ENCODE measurements at regions not wholly inside any gene's neighbourhood (a gene's known extent, or its start where the extent isn't known, plus 50 kb on each side); places are given as distances from the start of the nearest gene placed in this dataset.

DNA sequence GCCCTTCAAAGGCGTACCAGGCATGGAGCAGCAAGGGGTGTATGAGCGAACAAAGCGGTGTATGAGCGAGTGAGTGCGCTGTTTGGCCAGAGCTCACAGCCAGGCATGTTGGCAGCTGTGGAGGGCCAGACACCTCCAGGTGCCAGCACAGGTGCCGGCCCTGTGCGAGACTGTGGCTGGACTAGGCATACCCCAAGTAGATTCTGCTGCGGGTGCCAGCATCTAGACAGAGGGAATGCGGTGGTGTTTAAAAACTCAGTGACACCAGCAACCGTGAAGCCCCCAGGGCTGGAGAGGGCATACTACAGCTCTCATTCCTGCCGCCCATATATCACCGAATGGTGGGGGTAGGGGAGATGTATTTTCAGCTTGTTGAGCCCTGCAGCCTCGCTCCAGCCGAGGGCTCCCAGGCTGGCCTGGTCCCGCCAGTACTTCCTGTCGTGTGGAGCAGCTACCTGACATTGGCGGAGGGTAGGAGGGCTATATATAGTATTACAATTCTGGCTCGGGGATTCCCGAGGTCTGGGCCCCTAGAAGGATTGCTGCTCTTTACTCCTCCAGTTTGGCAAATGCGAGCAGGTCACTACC is 1829.6 kb upstream of the NUDT12 start:
- DNase-seq (ENCODE audit: low read depth in 2 of 3, low spot score in 2 of 3), result no peak

DNA sequence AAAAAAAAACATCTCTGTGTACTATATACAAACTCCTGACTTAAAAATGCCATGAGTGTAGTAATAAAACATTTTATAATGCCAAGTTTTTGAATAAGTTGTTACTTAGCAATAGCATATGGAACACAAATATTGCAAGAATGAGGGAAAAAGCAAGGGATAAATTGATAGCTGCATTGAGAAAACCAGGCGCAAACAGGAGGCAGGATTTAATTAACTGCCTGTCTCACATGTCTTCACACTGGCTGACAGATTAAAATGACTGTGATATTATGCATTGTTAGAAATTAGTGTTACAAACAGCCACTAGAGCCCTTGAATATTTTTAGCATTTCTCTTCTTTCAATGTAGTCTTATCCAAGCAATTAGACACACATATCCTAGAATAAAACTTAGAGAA is 1817.5 kb upstream of the NUDT12 start:
- DNase-seq (ENCODE audit: low read depth in 2 of 3, low spot score in 2 of 3), result no peak

DNA sequence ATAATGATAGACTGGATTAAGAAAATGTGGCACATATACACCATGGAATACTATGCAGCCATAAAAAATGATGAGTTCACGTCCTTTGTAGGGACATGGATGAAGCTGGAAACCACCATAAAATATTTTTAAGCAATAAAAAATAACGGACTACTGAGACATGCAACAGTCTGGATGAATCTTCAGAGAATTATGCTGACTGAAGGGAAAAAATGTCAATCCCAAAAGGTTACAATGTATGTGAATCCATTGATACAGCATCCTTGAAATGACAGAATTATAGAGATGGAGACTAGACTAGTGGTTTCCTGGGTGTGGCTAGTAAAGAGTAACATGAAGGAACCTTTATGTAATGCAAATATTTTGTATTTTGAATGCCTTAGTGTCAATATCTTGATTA is 1808.6 kb upstream of the NUDT12 start:
- no peak for DNase-seq (ENCODE audit: low read depth in 2 of 3, low spot score in 2 of 3)

DNA sequence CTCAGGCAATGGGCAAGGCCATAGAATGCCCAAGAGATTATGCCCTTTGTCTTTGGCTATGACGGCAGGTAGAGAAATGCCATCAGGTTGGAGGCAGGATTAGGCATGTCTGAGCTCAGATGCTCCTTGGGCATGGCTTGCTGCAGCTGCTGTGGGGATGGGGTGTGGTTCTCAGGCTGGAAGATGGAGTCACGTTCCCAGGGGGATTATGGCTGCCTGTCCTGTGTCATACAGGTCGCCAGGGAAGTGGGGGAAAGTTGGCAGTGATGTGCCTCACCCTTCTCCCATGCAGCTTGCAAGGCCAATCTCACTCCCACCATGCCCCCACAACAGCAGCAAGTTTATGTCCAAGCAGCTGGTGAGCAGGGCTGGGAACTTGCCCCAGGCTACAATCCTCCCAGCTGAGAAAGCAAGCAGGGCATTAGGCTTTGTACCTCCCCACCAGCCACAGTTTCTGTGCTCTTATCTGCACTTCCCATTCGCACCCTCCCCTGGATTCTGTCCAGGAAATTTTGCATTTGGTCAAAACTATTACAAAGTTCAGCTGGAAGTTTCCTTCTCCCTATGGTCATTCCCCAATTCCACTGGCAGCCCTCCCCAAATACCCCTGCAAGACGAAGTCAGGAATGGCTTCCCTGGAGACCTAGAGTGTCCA is 1788.0 kb upstream of the NUDT12 start:
- no peak for DNase-seq (ENCODE audit: low read depth in 2 of 3, low spot score in 2 of 3)

- DNase-seq (ENCODE audit: low read depth in 2 of 3, low spot score in 2 of 3), result no peak
These were observed 1769.0 kb upstream of the NUDT12 start for GRCh38 chr5:105331558-105331957.

DNA sequence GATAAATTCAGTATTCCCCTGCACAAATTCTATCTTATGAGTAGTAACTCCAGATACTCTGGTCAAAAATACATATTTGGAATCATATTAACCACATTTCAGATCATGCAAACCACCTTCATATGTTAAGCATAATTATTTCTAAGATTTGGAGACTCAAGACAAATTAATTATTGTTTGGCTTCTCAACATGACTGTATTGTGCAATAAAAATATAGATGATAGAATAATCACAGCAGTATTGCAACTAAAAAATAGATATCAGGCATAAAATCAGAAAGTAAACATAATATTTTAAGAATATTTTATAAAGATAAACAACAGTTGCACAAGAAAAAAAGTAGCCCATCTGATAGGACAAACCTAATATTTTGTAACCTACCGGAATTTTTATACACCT is 1767.6 kb upstream of the NUDT12 start:
- no peak for DNase-seq (ENCODE audit: low read depth in 2 of 3, low spot score in 2 of 3)

DNA sequence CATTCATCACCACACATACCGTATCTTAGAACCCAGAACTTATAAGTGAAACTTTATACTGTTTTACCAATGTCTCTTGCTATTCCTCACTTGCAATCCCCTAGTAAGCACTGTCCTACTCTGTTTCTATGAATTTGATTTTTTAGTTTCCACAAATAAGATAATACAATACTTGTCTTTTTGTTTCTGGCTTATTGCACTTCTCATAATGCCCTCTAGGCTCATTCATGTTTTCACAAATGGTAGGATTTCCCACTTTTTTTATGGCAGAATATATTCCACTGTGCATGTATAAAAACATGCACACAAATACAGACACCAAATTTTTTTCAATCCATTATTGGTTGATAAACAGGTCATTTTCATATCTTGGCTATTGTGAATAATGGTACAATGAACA is 1742.3 kb upstream of the NUDT12 start:
- DNase-seq (ENCODE audit: low read depth in 2 of 3, low spot score in 2 of 3), result no peak

- DNase-seq (ENCODE audit: low read depth in 2 of 3, low spot score in 2 of 3), result no peak
These were observed 1726.4 kb upstream of the NUDT12 start for GRCh38 chr5:105288946-105289345.

DNA sequence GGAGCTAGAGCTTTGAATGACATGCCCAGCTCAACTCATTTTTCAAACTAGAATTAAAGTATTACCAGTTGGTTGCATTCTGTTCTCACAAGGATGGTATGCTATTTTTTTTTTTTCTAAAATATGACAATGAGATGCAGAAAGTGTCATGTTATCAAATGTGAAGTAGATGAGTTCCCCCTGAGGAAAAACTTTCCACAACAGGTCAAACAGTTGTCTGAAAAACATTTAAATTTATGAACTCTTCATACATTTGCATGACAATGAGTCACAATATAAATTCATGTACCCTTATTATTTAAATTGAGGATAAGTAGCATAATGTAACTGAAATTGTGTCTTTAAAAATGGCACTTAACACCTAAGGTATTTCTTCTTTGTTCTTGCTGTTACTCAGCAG is 1720.5 kb upstream of the NUDT12 start:
- DNase-seq (ENCODE audit: low read depth in 2 of 3, low spot score in 2 of 3), result no peak

DNA sequence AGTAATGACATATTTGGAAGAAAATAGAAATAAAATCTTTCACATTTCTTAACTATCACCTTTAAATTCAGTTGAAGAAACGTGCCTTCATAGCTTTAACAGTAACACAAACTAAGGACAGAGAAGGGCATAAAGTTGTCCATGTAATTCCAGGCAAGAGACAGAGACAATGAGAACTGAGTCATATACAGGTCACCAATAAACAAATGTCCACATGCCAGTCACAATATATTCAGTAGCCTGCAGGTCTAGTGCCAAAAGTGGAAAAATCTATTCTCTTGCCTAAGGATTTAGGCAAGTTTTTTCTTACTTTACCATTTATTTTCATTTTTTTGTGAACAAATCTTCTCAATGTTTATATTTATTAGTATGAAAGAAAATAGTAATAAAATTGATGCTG is 1711.5 kb upstream of the NUDT12 start:
- DNase-seq (ENCODE audit: low read depth in 2 of 3, low spot score in 2 of 3), result no peak

DNA sequence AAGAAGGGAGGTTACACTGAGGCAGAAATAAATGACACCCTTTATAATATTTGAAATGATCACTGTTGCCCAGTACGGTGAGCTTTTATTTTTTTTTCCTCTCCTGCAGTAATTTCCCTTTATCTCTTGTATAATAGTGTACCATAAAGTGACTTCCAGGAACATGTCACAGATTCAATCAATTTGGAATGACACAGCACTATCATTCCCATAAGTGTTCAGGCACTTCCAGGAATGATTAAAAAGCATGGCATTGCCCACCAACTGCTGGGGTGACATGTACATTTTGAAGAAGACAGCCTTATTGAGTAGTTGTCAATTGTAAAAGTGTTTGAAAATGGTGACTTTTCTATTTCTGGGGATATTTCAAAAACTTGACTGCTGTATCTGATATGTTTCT is 1700.9 kb upstream of the NUDT12 start:
- DNase-seq (ENCODE audit: low read depth in 2 of 3, low spot score in 2 of 3), result no peak

GRCh38 chr5:105259581-105260217 is 1697.1 kb upstream of the NUDT12 start:
- no peak for DNase-seq (ENCODE audit: low read depth in 2 of 3, low spot score in 2 of 3)

DNA sequence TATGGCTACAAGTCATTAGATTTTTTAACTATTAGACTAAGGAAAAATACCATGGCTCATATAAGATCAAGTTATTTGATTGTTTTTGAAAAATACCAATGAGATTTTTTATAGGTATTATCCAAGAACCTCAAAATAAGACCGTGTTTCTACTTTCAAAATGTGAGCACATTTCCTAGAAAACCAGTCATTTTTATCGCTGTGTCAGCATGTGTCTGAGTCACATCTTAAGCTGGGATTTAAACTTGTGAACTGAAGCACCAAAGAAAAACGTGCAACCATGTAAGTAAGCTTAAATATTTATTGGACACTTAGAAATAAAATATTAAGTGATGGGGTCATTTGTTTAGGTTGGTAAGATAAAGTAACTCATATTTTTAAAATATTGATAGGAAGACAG is 1676.0 kb upstream of the NUDT12 start:
- no peak for DNase-seq (ENCODE audit: low read depth in 2 of 3, low spot score in 2 of 3)

DNA sequence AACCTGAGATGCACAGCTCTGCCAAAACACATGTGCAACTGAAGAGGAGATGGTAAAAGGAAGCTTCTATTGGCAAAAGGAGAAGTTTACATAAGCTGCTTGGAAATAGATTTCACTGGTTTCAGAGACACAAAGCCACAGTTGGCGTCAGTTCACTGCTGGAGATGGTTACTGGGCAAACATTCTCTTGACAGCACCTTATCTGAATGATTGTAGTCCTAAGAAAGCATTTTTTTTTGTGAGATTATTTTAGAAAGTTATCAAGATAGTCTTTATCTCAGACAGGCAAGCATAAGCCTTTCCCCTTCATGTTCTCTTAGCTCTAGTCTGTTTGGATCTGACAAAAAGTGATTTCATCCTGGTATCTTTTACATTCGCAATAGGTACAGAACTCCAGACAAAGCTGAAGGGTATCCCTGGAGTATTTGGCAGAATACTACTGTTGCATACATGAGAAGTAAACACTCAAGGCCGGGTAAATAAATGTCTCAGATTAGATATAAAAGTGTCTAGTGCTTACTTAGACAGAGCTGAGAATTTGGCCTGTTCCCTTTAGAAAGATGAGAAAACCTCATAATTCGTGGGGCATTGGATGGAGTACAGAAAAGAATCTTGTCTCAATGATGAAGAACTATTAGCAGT is 1668.0 kb upstream of the NUDT12 start:
- DNase-seq (ENCODE audit: low read depth in 2 of 3, low spot score in 2 of 3), result no peak

DNA sequence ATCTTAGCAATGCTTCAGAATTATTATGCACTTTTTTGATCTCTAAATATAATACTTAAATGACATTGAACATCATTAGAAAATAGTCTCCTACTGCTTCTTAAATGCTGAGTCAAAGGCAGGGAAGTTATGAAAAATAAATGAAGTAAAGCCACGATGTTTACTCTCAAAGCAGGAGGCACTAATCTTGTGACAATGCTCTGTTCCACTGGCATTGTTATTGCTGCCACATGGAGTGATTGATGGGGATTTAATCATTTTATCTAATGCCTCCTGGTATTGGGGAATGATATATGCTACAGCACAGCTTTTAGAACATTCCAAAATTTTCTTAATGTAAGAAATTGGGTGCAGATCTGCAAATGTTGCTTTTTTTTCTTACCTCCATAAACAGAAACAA is 1655.4 kb upstream of the NUDT12 start:
- DNase-seq (ENCODE audit: low read depth in 2 of 3, low spot score in 2 of 3), result no peak

GRCh38 chr5:105213078-105213477 is 1650.5 kb upstream of the NUDT12 start:
- no peak for DNase-seq (ENCODE audit: low read depth in 2 of 3, low spot score in 2 of 3)

- no peak for DNase-seq (ENCODE audit: low read depth in 2 of 3, low spot score in 2 of 3)
These were observed 1644.5 kb upstream of the NUDT12 start for GRCh38 chr5:105207066-105207465.

- no peak for DNase-seq (ENCODE audit: low read depth in 2 of 3, low spot score in 2 of 3)
These were observed 1634.9 kb upstream of the NUDT12 start for GRCh38 chr5:105197531-105197930.

GRCh38 chr5:105195765-105196164 is 1633.2 kb upstream of the NUDT12 start:
- DNase-seq (ENCODE audit: low read depth in 2 of 3, low spot score in 2 of 3), result no peak

DNA sequence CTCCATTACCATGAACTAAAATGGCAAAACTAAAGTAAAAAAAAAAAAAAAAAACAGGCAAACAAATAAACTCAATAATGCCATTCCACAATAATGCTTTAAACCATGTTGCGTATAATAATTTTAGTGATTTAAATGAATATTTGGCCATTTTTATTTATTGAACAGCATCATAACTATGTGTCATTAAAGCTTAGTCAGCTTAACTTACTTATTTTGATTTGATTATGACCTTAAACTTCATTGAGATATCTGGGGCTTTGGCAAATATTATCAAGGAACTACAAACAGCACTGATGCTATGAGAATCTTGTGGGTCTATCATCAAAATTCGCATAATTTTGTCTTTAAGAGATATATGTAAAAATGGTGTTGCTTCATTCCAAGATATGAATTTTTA is 1610.3 kb upstream of the NUDT12 start:
- no peak for DNase-seq (ENCODE audit: low read depth in 2 of 3, low spot score in 2 of 3)

GRCh38 chr5:105168806-105169205 is 1606.2 kb upstream of the NUDT12 start:
- no peak for DNase-seq (ENCODE audit: low read depth in 2 of 3, low spot score in 2 of 3)

DNA sequence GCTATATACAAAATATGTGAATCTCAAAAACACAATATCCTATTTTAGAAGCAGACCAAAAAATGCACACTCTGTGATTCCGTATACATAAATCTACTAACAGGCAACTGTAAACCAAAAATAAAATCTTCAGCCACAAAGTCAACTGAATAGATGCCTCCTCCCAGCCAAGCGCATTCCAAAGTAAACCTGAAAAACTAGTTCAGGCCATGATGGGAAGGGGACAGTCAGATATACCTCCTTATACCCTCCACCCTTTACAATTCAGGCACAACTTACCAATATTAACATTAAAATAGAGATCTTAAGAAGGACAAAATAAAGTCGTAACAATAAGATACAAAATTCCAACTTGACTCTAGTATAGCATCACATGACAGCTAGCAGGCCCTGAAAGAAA is 1604.5 kb upstream of the NUDT12 start:
- no peak for DNase-seq (ENCODE audit: low read depth in 2 of 3, low spot score in 2 of 3)
